Liver (tissue), 8 donors: ENCODE measurements at regions not wholly inside any gene's neighbourhood (a gene's known extent, or its start where the extent isn't known, plus 50 kb on each side); places are given as distances from the start of the nearest gene placed in this dataset.

Experiments
- DNase-seq: peaks from one replicate; pipeline ENCODE4 v3.0.0-alpha.2; 2017; ENCODE audit warnings: low spot score
- H3K27ac ChIP-seq, 2 donors: one replicate each; pipeline ENCODE4 v1.7.0; 2013; ENCODE audit warnings: inconsistent platforms in 2 of 2, low read length in 2 of 2, control low read depth in 1 of 2, low read depth in 1 of 2, mild to moderate bottlenecking in 1 of 2
- H3K27me3 ChIP-seq, 4 donors: one replicate each; pipeline versions ENCODE4 v1.6.1 to v1.7.0; 2013; ENCODE audit warnings: low read length in 3 of 4, inconsistent platforms in 1 of 4, mild to moderate bottlenecking in 1 of 4, moderate library complexity in 1 of 4; ENCODE audit not compliant: control insufficient read depth in 4 of 4, insufficient read depth in 4 of 4
- H3K36me3 ChIP-seq, 4 donors: one replicate each; pipeline versions ENCODE4 v1.6.1 to v1.7.0; 2013; ENCODE audit warnings: low read length in 3 of 4, mild to moderate bottlenecking in 3 of 4, low read depth in 1 of 4, moderate library complexity in 1 of 4; ENCODE audit not compliant: control insufficient read depth in 4 of 4, insufficient read depth in 3 of 4
- H3K4me1 ChIP-seq, 4 donors: one replicate each; pipeline versions ENCODE4 v1.6.1 to v1.7.0; 2013; ENCODE audit warnings: low read length in 3 of 4, mild to moderate bottlenecking in 3 of 4, moderate library complexity in 1 of 4; ENCODE audit not compliant: control insufficient read depth in 4 of 4, insufficient read depth in 4 of 4
- H3K4me3 ChIP-seq, 3 donors: one replicate each; pipeline versions ENCODE4 v1.6.1 to v1.7.0; 2013; ENCODE audit warnings: low read length in 3 of 3, control low read depth in 1 of 3, low read depth in 1 of 3, mild to moderate bottlenecking in 1 of 3
- H3K9ac ChIP-seq, 2 donors: one replicate each; pipeline ENCODE4 v1.7.0; 2013; ENCODE audit warnings: low read length in 2 of 2, mild to moderate bottlenecking in 2 of 2, moderate library complexity in 2 of 2, control low read depth in 1 of 2, low read depth in 1 of 2
- H3K9me3 ChIP-seq, 4 donors: one replicate each; pipeline versions ENCODE4 v1.6.1 to v1.7.0; 2013; ENCODE audit warnings: low read length in 3 of 4; ENCODE audit not compliant: control insufficient read depth in 4 of 4
- EGR1 ChIP-seq, 2 donors: IDR thresholded peaks; 2 replicates each; pipeline ENCODE4 v1.6.1; 2016 to 2018; ENCODE audit warnings: antibody characterized with exemption in 2 of 2, low read depth in 2 of 2
- FOXA1 ChIP-seq: IDR thresholded peaks from 2 replicates; pipeline ENCODE4 v1.6.1; 2016; ENCODE audit warnings: antibody characterized with exemption
- FOXA2 ChIP-seq: IDR thresholded peaks from 2 replicates; pipeline ENCODE4 v1.6.1; 2016; ENCODE audit warnings: antibody characterized with exemption
- GABPA ChIP-seq, 2 donors: IDR thresholded peaks in 1 of 2; conservative IDR thresholded peaks in 1 of 2; 2 replicates each; pipeline ENCODE4 v1.6.1; 2016; ENCODE audit warnings: antibody characterized with exemption in 2 of 2, mild to moderate bottlenecking in 1 of 2, moderate library complexity in 1 of 2
- HNF4A ChIP-seq, 2 donors: conservative IDR thresholded peaks; 2 replicates each; pipeline ENCODE4 v1.6.1; 2016; ENCODE audit warnings: antibody characterized with exemption in 2 of 2, mild to moderate bottlenecking in 2 of 2
- HNF4G ChIP-seq: IDR thresholded peaks from 2 replicates; pipeline ENCODE4 v1.6.1; 2016; ENCODE audit warnings: antibody characterized with exemption
- JUND ChIP-seq, 2 donors: IDR thresholded peaks; 2 replicates each; pipeline ENCODE4 v1.6.1; 2016; ENCODE audit warnings: antibody characterized with exemption in 2 of 2
- MAX ChIP-seq: IDR thresholded peaks from 2 replicates; pipeline ENCODE4 v1.6.1; 2016; ENCODE audit warnings: antibody characterized with exemption
- NR2F2 ChIP-seq: IDR thresholded peaks from 2 replicates; pipeline ENCODE4 v1.6.1; 2016; ENCODE audit warnings: antibody characterized with exemption
- RAD21 ChIP-seq, 2 donors: IDR thresholded peaks; 2 replicates each; pipeline ENCODE4 v1.6.1; 2016; ENCODE audit warnings: antibody characterized with exemption in 2 of 2, mild to moderate bottlenecking in 2 of 2
- REST ChIP-seq: IDR thresholded peaks from 2 replicates; pipeline ENCODE4 v1.6.1; 2016; ENCODE audit warnings: antibody characterized with exemption, mild to moderate bottlenecking
- RXRA ChIP-seq, 2 donors: IDR thresholded peaks; 2 replicates each; pipeline ENCODE4 v1.6.1; 2017 to 2018; ENCODE audit warnings: antibody characterized with exemption in 2 of 2, mild to moderate bottlenecking in 1 of 2
- TAF1 ChIP-seq: conservative IDR thresholded peaks from 2 replicates; pipeline ENCODE4 v1.6.1; 2016; ENCODE audit warnings: antibody characterized with exemption, mild to moderate bottlenecking
- YY1 ChIP-seq: IDR thresholded peaks from 2 replicates; pipeline ENCODE4 v1.6.1; 2016; ENCODE audit warnings: antibody characterized with exemption, mild to moderate bottlenecking
- WGBS: extraction: QIAGEN DNeasy Blood & Tissue Kit; methylation state at CpG from one replicate; pipeline ENCODE4 v1.1.7; 2013; 5-methylcytosine and 5-hydroxymethylcytosine counted together
- TF ChIP-seq, protein P1 (sequence below): IDR thresholded peaks from 2 replicates; pipeline ENCODE4 v1.6.1; 2016; ENCODE audit warnings: antibody characterized with exemption
- TF ChIP-seq, protein P2 (sequence below): fragments of 150-350 bp; IDR thresholded peaks from 2 replicates; pipeline ENCODE4 v1.5.1; 2017; ENCODE audit warnings: improper control_type of control experiment, low read depth, low read length; ENCODE audit not compliant: missing input control
- TF ChIP-seq, protein P3 (sequence below): IDR thresholded peaks from 2 replicates; pipeline ENCODE4 v1.6.1; 2016; ENCODE audit warnings: antibody characterized with exemption
- donor health status: healthy.
- donor health status: healthy.
- donor health status: healthy.
- donor health status: healthy.
- donor health status: healthy.

DNA sequence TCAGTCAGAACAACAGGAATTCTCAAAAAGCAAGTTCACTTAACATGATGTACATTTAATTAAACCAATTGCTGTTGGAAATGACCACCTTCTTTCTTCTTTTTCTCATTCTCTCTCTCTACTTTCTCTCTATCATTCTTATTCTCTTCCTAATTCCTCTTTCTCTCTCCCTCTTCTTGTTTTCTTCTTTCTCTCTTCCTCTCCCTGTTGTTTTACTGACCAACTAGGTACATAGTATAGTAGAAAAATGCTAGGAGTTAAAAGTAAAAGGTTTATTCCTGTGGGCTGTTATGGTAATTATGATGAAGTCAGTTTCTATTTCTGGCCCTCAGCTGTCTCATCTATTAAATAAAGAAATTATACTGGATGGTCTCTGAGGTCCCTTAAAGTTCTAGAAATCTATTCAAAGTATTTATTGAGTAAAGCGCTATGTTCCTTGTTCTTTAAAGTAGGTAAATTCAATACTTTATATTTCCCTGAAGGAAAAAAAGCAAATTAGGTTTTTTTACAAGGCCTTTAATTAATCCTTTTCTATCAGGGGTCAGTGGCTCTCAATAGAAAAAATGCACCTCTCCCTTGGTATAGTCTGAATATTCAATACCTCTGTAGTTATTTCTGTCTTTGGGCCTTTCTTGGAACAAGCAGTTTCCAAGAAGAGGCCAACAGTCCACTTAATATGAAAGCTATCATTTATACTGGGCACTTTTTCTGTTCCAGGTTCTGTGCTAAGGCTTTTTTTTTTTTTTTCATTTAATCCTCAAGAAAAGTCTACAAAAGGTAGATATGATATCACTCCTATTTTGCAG lies 102.3 kb upstream of the SLC30A5 start:
- no peaks in the 10 kb centered on the region for H3K4me1 ChIP-seq
- no peak overlapping the region for H3K27ac ChIP-seq
- no peaks in the 10 kb centered on the region for H3K27me3 ChIP-seq
- TF ChIP-seq YY1 (no peak), REST (no peak), GABPA (IDR thresholded peaks at IDR 0.05 in 1 of 2, conservative IDR thresholded peaks at IDR 0.05 in 1 of 2) (no peak), RXRA (IDR thresholded peaks at IDR 0.05) (no peak), TAF1 (no peak), MAX (no peak), HNF4A (conservative IDR thresholded peaks at IDR 0.05) (no peak)
- TF ChIP-seq, protein P1, sequence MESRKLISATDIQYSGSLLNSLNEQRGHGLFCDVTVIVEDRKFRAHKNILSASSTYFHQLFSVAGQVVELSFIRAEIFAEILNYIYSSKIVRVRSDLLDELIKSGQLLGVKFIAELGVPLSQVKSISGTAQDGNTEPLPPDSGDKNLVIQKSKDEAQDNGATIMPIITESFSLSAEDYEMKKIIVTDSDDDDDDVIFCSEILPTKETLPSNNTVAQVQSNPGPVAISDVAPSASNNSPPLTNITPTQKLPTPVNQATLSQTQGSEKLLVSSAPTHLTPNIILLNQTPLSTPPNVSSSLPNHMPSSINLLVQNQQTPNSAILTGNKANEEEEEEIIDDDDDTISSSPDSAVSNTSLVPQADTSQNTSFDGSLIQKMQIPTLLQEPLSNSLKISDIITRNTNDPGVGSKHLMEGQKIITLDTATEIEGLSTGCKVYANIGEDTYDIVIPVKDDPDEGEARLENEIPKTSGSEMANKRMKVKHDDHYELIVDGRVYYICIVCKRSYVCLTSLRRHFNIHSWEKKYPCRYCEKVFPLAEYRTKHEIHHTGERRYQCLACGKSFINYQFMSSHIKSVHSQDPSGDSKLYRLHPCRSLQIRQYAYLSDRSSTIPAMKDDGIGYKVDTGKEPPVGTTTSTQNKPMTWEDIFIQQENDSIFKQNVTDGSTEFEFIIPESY: no peak
- TF ChIP-seq, protein P2, sequence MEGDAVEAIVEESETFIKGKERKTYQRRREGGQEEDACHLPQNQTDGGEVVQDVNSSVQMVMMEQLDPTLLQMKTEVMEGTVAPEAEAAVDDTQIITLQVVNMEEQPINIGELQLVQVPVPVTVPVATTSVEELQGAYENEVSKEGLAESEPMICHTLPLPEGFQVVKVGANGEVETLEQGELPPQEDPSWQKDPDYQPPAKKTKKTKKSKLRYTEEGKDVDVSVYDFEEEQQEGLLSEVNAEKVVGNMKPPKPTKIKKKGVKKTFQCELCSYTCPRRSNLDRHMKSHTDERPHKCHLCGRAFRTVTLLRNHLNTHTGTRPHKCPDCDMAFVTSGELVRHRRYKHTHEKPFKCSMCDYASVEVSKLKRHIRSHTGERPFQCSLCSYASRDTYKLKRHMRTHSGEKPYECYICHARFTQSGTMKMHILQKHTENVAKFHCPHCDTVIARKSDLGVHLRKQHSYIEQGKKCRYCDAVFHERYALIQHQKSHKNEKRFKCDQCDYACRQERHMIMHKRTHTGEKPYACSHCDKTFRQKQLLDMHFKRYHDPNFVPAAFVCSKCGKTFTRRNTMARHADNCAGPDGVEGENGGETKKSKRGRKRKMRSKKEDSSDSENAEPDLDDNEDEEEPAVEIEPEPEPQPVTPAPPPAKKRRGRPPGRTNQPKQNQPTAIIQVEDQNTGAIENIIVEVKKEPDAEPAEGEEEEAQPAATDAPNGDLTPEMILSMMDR: no peak
- TF ChIP-seq, protein P3, sequence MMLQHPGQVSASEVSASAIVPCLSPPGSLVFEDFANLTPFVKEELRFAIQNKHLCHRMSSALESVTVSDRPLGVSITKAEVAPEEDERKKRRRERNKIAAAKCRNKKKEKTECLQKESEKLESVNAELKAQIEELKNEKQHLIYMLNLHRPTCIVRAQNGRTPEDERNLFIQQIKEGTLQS: no peak
- no peaks in the 10 kb centered on the region for H3K9me3 ChIP-seq
- no peak overlapping the region for H3K4me3 ChIP-seq
- H3K9ac ChIP-seq: no peak overlapping the region
- 97% methylated on average over 1 of the region's 1 CpG for WGBS
- no peaks in the 10 kb centered on the region for H3K36me3 ChIP-seq
- no peak for DNase-seq

- Histone ChIP-seq H3K4me1 (no peaks in the 10 kb centered on the region), H3K27ac (no peak overlapping the region), H3K36me3 (no peaks in the 10 kb centered on the region), H3K4me3 (no peak overlapping the region), H3K9ac (no peak overlapping the region), H3K27me3 (no peaks in the 10 kb centered on the region), H3K9me3 (no peaks in the 10 kb centered on the region)
- DNase-seq: no peak
- WGBS: 76% methylated on average over 4 of the region's 4 CpGs
- TF ChIP-seq, protein P3: no peak
- TF ChIP-seq HNF4G (no peak), YY1 (no peak), GABPA (IDR thresholded peaks at IDR 0.05 in 1 of 2, conservative IDR thresholded peaks at IDR 0.05 in 1 of 2) (no peak), TAF1 (no peak), NR2F2 (no peak), FOXA1 (no peak), RXRA (IDR thresholded peaks at IDR 0.05) (no peak), EGR1 (IDR thresholded peaks at IDR 0.05; ENCODE audit: low read depth in 2 of 2) (no peak), HNF4A (conservative IDR thresholded peaks at IDR 0.05) (no peak), MAX (no peak), RAD21 (IDR thresholded peaks at IDR 0.05) (no peak), FOXA2 (no peak), JUND (IDR thresholded peaks at IDR 0.05) (no peak)
- TF ChIP-seq, protein P1: no peak
- TF ChIP-seq, protein P2: no peak
Measured at GRCh38 chr5:68994645-68995044, 99.2 kb upstream of the SLC30A5 start.
